ENCODE measurements at regions not wholly inside any gene's neighbourhood (a gene's known extent, or its start where the extent isn't known, plus 50 kb on each side); places are given as distances from the start of the nearest gene placed in this dataset.
"Not testable (repeated sequence)": the region's sequence is repeated elsewhere in the genome, so short reads cannot be mapped to it uniquely, and the experiment has no call there.

DNA sequence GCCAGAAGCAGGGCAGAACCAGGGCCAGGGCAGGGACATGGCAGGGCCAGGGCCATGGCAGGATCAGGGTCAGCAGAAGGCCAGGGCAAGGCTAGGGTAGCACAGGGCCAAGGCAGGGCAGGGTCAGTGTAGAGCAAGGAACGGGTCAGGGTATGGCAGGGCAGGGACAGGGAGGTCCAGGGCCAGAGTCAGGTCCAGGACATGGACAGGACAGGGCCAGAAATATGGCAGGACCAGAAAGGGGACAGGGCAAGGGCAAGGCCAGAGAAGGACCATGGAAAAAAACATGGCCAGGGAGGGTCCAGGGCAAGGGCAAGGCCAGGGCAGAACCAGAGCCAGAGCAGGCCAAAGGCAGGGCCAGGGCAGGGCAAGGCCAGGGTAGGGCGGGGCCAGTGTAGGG, 2870.7 kb downstream of the RPIA start:
- not testable (repeated sequence) for H3K27me3 ChIP-seq (ENCODE audit: insufficient read depth, low read length); H3K9ac ChIP-seq (ENCODE audit: extremely low read depth, insufficient read length, low read length); H4K91ac ChIP-seq (ENCODE audit: insufficient read length, low read depth, low read length); H3T11ph ChIP-seq (ENCODE audit: low read length); DNase-seq; H2AK5ac ChIP-seq (ENCODE audit: insufficient read length, low read length); H3K79me1 ChIP-seq (ENCODE audit: insufficient read depth, low read depth, low read length, poor library complexity, severe bottlenecking); H3K27ac Mint-ChIP-seq; H3K4me1 Mint-ChIP-seq; H3K79me2 ChIP-seq (ENCODE audit: insufficient read depth, low read length); H2BK20ac ChIP-seq (ENCODE audit: low read depth, low read length, poor library complexity, severe bottlenecking); H3K4me1 ChIP-seq (ENCODE audit: insufficient read depth, low read length); H3K23me2 ChIP-seq (ENCODE audit: insufficient read length, low read depth, low read length, poor library complexity, severe bottlenecking); H4K20me1 ChIP-seq (ENCODE audit: control insufficient read depth, insufficient read depth, insufficient read length); H3K27ac ChIP-seq (ENCODE audit: insufficient read length, low read depth, low read length); H2BK12ac ChIP-seq (ENCODE audit: insufficient read length, low read depth, low read length); H2BK5ac ChIP-seq (ENCODE audit: insufficient read length, low read length); H3K14ac ChIP-seq (ENCODE audit: insufficient read depth, low read length); H3K23ac ChIP-seq (ENCODE audit: insufficient read length, low read depth, low read length); H3K4me3 Mint-ChIP-seq; H4K5ac ChIP-seq (ENCODE audit: insufficient read length, low read depth, low read length); H3K56ac ChIP-seq (ENCODE audit: insufficient read length, low read depth, low read length); H4K8ac ChIP-seq (replicated peaks; ENCODE audit: insufficient read length, low read depth, low read length); H3K4ac ChIP-seq (ENCODE audit: low read depth, low read length); H3K9me3 ChIP-seq (ENCODE audit: control insufficient read depth, low read depth, low read length); H3K4me2 ChIP-seq (ENCODE audit: insufficient read depth, insufficient read length, low read length); H2BK120ac ChIP-seq (ENCODE audit: low read depth, low read length, poor library complexity, severe bottlenecking); H2AFZ ChIP-seq (ENCODE audit: low read length); H2BK15ac ChIP-seq (ENCODE audit: low read depth, low read length); H3K18ac ChIP-seq (ENCODE audit: insufficient read length, low read depth, low read length)
- WGBS (ENCODE audit: extremely low coverage, insufficient read length, low lambda C conversion rate), result no CpG with 5 or more reads among the region's 2 CpGs
- Mint-ChIP-seq H3K27me3 (ENCODE audit: low read depth) (peaks cover 10% of the 10 kb centered on the region), H3K36me3 (ENCODE audit: insufficient read depth in 1 of 3, low read depth in 3 of 3) (peaks cover 18 to 28% (median 23%) of the 10 kb centered on the region in 3 experiments; a peak in 6 of 7 replicates), H3K9me3 (peaks cover 33 to 42% of the 10 kb centered on the region in 2 experiments)

DNA sequence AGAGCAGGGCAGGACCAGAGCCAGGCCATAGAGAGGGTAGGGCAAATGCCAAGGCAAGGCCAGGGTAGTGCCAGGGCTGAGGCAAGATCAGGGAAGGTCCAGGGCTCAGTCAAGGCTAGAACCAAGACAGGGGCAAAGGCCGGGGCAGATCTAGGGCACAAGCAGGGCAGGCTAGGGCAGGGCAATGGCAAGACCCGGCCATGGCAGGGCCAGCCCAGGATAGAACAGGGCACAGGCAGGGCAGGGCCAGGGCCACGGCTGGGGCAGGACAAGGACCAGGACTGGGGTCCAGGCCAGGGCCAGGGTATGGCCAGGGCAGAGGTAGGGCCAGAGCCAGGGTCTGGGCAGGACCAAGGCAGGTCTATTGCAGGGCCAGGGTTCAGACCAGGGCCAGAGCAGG, 2873.2 kb downstream of the RPIA start:
- H3K18ac ChIP-seq (ENCODE audit: insufficient read length, low read depth, low read length); H2BK5ac ChIP-seq (ENCODE audit: insufficient read length, low read length); H3K4me2 ChIP-seq (ENCODE audit: insufficient read depth, insufficient read length, low read length); H3K4me1 ChIP-seq (ENCODE audit: insufficient read depth, low read length); H3K79me2 ChIP-seq (ENCODE audit: insufficient read depth, low read length); H3K9me3 ChIP-seq (ENCODE audit: control insufficient read depth, low read depth, low read length); H3K23me2 ChIP-seq (ENCODE audit: insufficient read length, low read depth, low read length, poor library complexity, severe bottlenecking); H3K4me1 Mint-ChIP-seq; H2BK20ac ChIP-seq (ENCODE audit: low read depth, low read length, poor library complexity, severe bottlenecking); H2BK12ac ChIP-seq (ENCODE audit: insufficient read length, low read depth, low read length); H3K79me1 ChIP-seq (ENCODE audit: insufficient read depth, low read depth, low read length, poor library complexity, severe bottlenecking); H4K91ac ChIP-seq (ENCODE audit: insufficient read length, low read depth, low read length); H4K8ac ChIP-seq (replicated peaks; ENCODE audit: insufficient read length, low read depth, low read length); H2BK15ac ChIP-seq (ENCODE audit: low read depth, low read length); H3K14ac ChIP-seq (ENCODE audit: insufficient read depth, low read length); DNase-seq; H3K27me3 ChIP-seq (ENCODE audit: insufficient read depth, low read length); H4K20me1 ChIP-seq (ENCODE audit: control insufficient read depth, insufficient read depth, insufficient read length); H2AFZ ChIP-seq (ENCODE audit: low read length); H3K9ac ChIP-seq (ENCODE audit: extremely low read depth, insufficient read length, low read length); H3K27ac Mint-ChIP-seq; H3K23ac ChIP-seq (ENCODE audit: insufficient read length, low read depth, low read length); H2BK120ac ChIP-seq (ENCODE audit: low read depth, low read length, poor library complexity, severe bottlenecking); H4K5ac ChIP-seq (ENCODE audit: insufficient read length, low read depth, low read length); H3K56ac ChIP-seq (ENCODE audit: insufficient read length, low read depth, low read length); H3K4ac ChIP-seq (ENCODE audit: low read depth, low read length); H3K27ac ChIP-seq (ENCODE audit: insufficient read length, low read depth, low read length); H3T11ph ChIP-seq (ENCODE audit: low read length); H3K27me3 Mint-ChIP-seq (ENCODE audit: low read depth); H2AK5ac ChIP-seq (ENCODE audit: insufficient read length, low read length); H3K4me3 Mint-ChIP-seq: not testable (repeated sequence)
- H3K36me3 Mint-ChIP-seq (ENCODE audit: insufficient read depth in 1 of 3, low read depth in 3 of 3), result peaks cover 9 to 15% (median 12%) of the 10 kb centered on the region in 3 experiments; a peak in 6 of 7 replicates
- WGBS (ENCODE audit: extremely low coverage, insufficient read length, low lambda C conversion rate), result no CpG with 5 or more reads among the region's 3 CpGs
- peaks cover 26 to 33% of the 10 kb centered on the region in 2 experiments for H3K9me3 Mint-ChIP-seq
